ENCODE measurements at regions not wholly inside any gene's neighbourhood (a gene's known extent, or its start where the extent isn't known, plus 50 kb on each side); places are given as distances from the start of the nearest gene placed in this dataset.
A peak's percentile ranks its signal among the peaks of the same experiment; 100 is the strongest.

DNA sequence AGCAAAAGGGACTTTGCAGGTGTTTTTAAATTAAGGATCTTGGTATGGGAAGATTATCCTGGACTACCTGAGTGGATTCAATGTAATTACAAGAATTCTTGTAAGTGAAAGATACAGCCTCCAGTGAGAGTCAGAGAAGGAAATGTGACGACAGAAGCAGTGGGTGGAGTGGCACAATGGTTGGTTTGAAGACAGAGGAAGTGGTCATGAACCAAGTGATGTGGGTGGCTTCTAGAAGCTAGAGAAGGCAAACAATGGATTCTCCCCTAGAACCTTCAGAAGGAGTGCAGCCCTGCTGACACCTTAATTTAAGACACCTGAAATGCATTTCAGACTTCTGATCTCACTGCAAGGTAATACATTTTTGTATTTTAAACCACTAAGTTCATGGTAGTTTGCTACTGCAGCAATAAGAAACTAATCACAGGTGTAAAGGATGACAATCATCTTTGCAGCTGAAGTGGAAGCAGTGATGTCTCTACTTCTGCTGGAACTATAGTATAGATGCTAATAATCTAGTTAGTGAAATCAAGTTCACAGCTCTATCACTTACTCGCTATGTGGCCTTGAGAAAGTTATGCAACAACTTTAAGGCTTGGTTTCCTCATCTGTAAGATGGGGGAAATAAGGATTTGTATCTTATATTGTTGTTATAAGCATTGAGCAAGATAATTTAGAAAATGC is 403.4 kb upstream of the SUCLG2 start:
- peak; percentile 20 to 47 (median 27) for DNase-seq (ENCODE audit: low read depth in 3 of 3)

- DNase-seq (ENCODE audit: low read depth in 3 of 3), result no peak
Measured at GRCh38 chr3:68056556-68056955, 402.1 kb upstream of the SUCLG2 start.

DNA sequence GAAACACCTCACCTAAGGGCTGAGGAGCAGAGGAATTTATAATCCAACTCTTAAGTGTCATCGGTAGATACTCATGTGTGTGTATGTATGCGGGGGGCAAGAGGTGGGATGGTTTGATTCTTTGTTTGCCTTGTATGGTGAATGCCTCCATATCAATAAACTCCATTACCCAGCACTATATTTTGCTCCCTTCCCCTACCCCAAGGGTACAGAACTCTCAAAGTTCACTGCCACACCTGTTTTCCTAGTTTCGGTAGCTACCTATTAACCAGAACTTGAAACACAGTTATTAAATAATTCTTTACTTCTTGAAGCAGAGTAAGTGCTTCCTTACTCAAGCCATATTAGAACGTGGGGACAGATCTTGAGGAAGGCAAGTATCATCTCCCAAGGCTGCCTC is 400.8 kb upstream of the SUCLG2 start:
- DNase-seq (ENCODE audit: low read depth in 3 of 3), result no peak

- DNase-seq (ENCODE audit: low read depth in 3 of 3), result no peak
Measured at GRCh38 chr3:68049776-68050175, 395.4 kb upstream of the SUCLG2 start.

DNA sequence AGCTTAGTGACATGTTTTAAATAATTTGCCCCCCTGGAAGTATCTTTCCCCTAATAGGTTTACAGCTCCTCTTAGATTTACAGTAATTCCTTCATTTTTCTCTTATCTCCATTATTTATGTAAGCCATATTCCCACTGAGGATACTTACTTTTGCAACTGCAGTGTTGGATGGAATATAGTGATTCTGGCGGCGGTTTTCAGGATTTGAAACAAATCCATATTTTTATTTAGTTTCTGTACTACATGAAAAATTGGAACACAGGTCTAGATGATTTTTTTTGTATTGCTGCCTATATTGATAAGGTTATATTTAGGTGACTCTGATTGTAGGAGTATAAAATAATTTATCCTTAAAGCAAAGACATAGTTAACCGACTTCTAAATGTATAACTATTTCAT is 391.6 kb upstream of the SUCLG2 start:
- no peak for DNase-seq (ENCODE audit: low read depth in 3 of 3)

DNA sequence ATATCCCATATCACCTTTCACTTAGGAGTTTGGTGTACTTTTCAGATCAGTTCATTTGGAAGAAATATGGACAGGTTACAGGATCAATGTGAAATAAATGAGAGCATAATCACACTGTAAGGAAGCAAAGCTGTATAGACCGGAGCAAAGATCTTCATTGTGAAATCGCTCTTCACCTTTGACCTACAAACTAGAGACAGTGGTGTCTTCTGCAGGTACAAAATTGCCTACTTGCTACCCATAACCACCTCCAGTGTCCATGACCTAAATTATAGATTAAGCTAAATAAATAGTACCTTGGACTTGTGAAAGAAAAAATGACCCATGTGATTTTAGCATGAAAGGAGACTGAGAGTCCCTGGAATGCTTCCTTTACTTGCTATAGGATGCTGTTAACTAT is 379.5 kb upstream of the SUCLG2 start:
- DNase-seq (ENCODE audit: low read depth in 3 of 3), result no peak

GRCh38 chr3:68032209-68032608 is 377.8 kb upstream of the SUCLG2 start:
- DNase-seq (ENCODE audit: low read depth in 3 of 3), result no peak

GRCh38 chr3:68025189-68025588 is 370.8 kb upstream of the SUCLG2 start:
- DNase-seq (ENCODE audit: low read depth in 3 of 3), result no peak

- DNase-seq (ENCODE audit: low read depth in 3 of 3), result no peak
Measured at GRCh38 chr3:68019876-68020275, 365.5 kb upstream of the SUCLG2 start.

- DNase-seq (ENCODE audit: low read depth in 3 of 3), result no peak
Measured at GRCh38 chr3:68018275-68018674, 363.9 kb upstream of the SUCLG2 start.

DNA sequence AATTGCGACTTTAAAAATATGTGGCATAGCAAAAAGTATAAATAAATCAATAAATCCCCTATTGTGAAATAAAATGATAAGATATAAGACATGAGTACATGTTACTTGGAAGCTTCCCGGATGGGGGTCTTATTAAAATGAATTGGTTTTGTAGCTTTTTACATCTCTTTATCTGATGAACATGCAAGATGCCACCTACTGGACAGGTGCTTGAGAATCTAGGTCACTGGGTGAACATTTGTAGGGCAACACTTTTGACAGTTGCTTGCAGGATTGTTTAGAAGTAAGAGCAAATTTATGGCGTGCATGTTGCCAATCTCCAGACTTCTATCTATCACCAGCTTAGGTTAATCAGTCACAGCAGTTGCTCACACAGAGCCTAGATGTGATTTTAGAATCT is 362.7 kb upstream of the SUCLG2 start:
- no peak for DNase-seq (ENCODE audit: low read depth in 3 of 3)

GRCh38 chr3:68009900-68010299 is 355.5 kb upstream of the SUCLG2 start:
- DNase-seq (ENCODE audit: low read depth in 3 of 3), result no peak

GRCh38 chr3:68007621-68008226 is 353.3 kb upstream of the SUCLG2 start:
- peak in 1 of 3 experiments; percentile 25 for DNase-seq (ENCODE audit: low read depth in 3 of 3)

DNA sequence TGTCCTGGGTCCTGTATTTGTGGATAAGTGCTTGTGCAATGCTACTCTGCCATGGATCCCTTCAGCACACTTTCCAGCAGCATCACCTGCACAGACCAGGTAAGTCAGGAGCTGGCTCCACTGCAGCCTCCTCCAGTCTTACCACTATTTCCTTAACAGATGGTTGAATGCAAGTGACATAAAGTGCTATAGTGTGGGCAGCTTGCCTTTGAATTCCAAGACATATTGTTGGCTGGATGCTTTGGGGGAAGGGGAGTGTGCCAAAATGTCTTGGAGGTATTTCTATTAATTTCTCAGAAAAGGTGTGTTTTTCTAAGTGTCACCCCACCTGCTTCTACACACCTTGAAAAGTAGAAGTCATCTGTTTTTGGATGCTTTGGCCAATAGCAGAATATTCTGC is 352.2 kb upstream of the SUCLG2 start:
- DNase-seq (ENCODE audit: low read depth in 3 of 3), result no peak

GRCh38 chr3:68004091-68004490 is 349.7 kb upstream of the SUCLG2 start:
- no peak for DNase-seq (ENCODE audit: low read depth in 3 of 3)

DNA sequence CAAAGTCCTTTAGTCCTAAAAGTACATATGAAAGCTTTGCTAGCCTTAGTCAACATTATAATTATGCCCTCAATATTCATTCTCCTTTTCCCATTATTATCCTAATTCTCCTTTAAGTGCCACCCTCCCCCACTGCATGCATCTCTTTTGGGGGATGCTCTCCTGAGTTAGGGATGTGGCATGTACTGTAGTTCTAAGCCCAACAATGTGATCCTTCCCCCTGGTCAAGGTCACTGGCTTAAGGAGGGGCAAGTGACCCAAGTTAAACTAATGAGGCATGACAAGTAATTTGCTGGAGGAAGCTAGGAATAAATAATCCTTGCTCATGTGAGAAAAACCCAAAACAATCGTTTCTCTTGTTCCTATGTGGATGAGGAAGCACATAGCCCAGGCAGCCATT is 343.9 kb upstream of the SUCLG2 start:
- no peak for DNase-seq (ENCODE audit: low read depth in 3 of 3)

DNA sequence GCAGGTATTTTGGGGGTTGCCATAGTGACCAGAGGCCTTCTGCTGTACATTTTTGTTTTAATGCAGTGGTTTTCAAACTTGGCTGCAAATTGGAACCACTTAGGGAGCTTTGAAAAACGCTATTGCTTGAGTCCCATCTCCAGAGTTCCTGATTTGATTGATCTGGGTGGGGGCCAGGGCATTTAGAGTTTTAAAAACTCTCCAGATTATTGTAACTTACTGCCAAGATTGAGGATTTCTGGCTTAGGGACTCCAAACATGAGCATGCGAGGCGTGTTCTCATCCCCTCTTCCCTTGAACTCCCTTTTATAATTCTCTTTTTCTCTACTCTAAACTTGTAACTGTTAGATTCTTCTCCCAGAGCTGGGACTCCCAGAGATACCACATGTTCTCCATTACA is 340.8 kb upstream of the SUCLG2 start:
- DNase-seq (ENCODE audit: low read depth in 3 of 3), result no peak

DNA sequence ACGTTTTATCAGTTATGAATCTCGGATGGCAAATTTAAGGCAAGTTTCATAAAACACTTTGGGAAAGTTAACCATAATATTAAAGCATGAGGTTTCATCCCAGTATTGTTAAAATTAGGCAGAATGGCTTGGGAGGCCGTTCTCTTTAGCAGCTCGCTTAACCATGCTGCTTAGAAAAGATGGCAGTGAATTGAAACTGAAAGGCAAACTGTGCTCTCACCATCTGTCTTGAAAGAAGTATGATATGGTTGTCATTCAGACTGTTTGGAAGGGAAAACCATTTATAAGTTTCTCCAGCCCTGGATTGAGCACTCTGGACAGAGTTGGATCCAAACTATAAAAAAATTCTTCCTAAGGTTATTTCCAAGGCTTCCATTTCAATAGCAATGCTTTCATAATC is 332.3 kb upstream of the SUCLG2 start:
- no peak for DNase-seq (ENCODE audit: low read depth in 3 of 3)

DNA sequence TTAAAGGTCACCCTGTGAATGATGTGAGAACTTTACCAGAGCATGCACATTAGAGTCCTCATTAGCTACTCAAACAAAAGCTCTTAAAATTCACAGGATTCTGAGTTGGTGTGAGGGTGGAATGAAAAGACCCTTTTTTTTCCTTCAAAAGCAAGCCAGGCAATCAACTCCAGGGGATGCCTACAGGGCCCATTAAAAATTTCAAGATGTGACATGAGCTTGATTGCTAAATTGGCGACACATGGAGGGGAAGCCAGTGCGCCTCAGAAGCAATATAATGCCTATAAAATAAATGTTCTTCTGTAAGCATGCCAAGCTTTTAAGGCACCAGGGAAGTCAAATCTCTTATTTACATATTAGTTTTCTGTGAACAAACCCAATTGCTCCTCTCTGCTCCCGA is 328.8 kb upstream of the SUCLG2 start:
- DNase-seq (ENCODE audit: low read depth in 3 of 3), result no peak

DNA sequence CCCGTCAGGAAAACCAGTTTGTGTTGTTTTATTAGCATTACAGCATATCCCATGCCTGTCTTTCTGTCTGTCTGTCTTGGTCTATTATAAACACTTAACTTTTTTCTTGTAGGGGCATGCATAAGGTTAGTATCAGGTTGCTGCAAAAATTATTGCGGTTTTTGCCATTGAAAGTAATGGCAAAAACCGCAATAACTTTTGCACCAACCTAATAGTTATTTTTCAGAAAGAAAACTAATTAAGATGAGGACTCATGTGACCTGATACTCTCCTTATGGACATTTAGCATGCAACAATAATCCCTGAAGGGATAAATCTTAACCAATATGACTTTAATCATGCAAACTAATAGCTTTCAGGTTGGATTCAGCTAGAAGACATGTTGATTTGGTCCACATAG is 326.7 kb upstream of the SUCLG2 start:
- DNase-seq (ENCODE audit: low read depth in 3 of 3), result no peak

DNA sequence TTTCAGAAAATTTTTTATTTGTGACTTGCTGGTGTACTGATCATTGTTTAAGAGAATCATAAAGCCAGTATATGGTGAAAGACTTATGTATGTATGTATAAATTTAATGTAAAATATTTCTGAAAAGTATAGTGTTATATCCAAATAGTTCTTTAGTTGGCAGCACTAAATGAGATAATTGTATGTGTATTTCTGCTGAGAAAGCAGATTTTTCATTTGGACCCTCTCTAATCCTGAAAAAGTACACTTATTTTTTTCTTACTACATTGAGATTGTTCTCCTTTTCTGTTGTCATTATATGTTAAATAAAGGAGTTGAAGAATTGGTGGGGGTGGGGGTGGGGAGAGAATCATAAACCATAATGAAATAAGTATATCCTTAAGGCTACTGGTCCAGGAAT is 324.9 kb upstream of the SUCLG2 start:
- DNase-seq (ENCODE audit: low read depth in 3 of 3), result no peak

DNA sequence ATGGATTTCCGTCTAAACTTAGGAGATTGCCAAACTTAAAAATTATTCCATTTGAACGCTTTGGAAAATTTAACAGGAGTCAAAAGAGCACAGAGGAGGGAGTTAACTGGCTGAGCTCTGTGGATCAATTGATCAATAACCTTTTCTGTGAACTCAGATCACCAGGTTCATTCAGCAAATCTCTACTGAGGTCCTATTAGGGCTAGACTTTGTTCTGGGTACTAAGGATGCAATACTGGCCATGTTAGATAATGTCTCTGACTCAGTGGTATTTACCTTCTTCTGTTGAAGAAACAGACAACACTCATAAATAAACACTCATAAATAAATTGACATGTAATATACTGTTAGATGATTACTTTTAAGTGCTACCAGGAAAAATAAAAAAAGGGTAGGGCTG is 323.4 kb upstream of the SUCLG2 start:
- DNase-seq (ENCODE audit: low read depth in 3 of 3), result no peak

DNA sequence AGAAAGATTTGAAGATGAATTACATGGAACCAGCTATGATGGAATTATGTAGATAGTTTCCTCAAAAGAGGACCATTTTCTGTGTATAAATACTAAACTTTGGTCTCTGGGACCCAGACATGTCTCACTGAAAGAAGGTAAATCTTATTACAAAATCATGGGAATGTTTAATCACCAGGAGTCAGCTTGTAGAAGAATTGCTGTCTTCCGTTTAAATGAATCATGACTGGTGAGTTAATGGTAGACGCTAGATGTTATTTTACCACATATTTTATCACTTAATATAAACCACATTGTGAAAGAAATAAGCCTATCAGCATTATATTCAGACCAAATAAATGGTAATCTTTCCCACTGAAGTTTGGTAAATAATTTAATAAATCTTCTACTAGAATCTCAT is 322.3 kb upstream of the SUCLG2 start:
- no peak for DNase-seq (ENCODE audit: low read depth in 3 of 3)

- DNase-seq (ENCODE audit: low read depth in 3 of 3), result no peak
Measured at GRCh38 chr3:67964596-67964995, 310.2 kb upstream of the SUCLG2 start.
